WERI-Rb-1 (cell line): ENCODE measurements at regions not wholly inside any gene's neighbourhood (a gene's known extent, or its start where the extent isn't known, plus 50 kb on each side); places are given as distances from the start of the nearest gene placed in this dataset.

Experiments used
- DNase-seq: peaks from one replicate; pipeline ENCODE4 v3.0.0-alpha.2; 2020
- H3K27ac ChIP-seq: fragments of 250-450 bp; sonication (Bioruptor Pico); 2 replicates; pipeline ENCODE4 v1.5.1; 2020; ENCODE audit warnings: mild to moderate bottlenecking, moderate library complexity
- H3K27me3 ChIP-seq: fragments of 250-450 bp; sonication (Bioruptor Pico); 2 replicates; pipeline ENCODE4 v1.5.1; 2021; ENCODE audit warnings: mild to moderate bottlenecking, low read depth, moderate library complexity; ENCODE audit not compliant: insufficient read depth, severe bottlenecking
- H3K36me3 ChIP-seq: fragments of 250-450 bp; sonication (Bioruptor Pico); 2 replicates; pipeline ENCODE4 v1.5.1; 2020; ENCODE audit warnings: mild to moderate bottlenecking, moderate library complexity
- H3K4me3 ChIP-seq: 2 replicates; pipeline ENCODE4 v1.5.1; 2011; ENCODE audit warnings: low read depth, mild to moderate bottlenecking, control low read depth, low read length
- H3K9me3 ChIP-seq: fragments of 250-450 bp; sonication (Bioruptor Pico); 2 replicates; pipeline ENCODE4 v1.5.1; 2021; ENCODE audit warnings: mild to moderate bottlenecking, moderate library complexity; ENCODE audit not compliant: severe bottlenecking
- CTCF ChIP-seq: IDR thresholded peaks from 2 replicates; pipeline ENCODE4 v1.5.1; 2011; ENCODE audit warnings: low read depth, mild to moderate bottlenecking, control low read depth, inconsistent platforms, low read length

- H3K4me3 ChIP-seq, result no peak overlapping the region
- DNase-seq, result no peak
- no peaks in the 10 kb centered on the region for H3K27me3 ChIP-seq
- H3K36me3 ChIP-seq, result no peaks in the 10 kb centered on the region
- no peak overlapping the region for H3K27ac ChIP-seq
- TF ChIP-seq CTCF, result no peak
- no peaks in the 10 kb centered on the region for H3K9me3 ChIP-seq
These were observed 378.2 kb downstream of the FOXO1 start for GRCh38 chr13:40288259-40288658.

- DNase-seq, result no peak
- no peak overlapping the region for H3K4me3 ChIP-seq
- no peak for TF ChIP-seq CTCF
- no peaks in the 10 kb centered on the region for H3K27me3 ChIP-seq
- H3K27ac ChIP-seq, result no peak overlapping the region
- no peaks in the 10 kb centered on the region for H3K9me3 ChIP-seq
- H3K36me3 ChIP-seq, result no peaks in the 10 kb centered on the region
These were observed 375.7 kb downstream of the FOXO1 start for GRCh38 chr13:40290758-40291157.

- no peak overlapping the region for H3K27ac ChIP-seq
- no peak overlapping the region for H3K4me3 ChIP-seq
- TF ChIP-seq CTCF, result no peak
- DNase-seq, result no peak
- H3K36me3 ChIP-seq, result no peaks in the 10 kb centered on the region
- no peaks in the 10 kb centered on the region for H3K27me3 ChIP-seq
- H3K9me3 ChIP-seq, result no peaks in the 10 kb centered on the region
These were observed 374.3 kb downstream of the FOXO1 start for GRCh38 chr13:40292108-40292507.

GRCh38 chr13:40292536-40292935, 373.9 kb downstream of the FOXO1 start:
- H3K4me3 ChIP-seq, result no peak overlapping the region
- no peak for TF ChIP-seq CTCF
- H3K36me3 ChIP-seq, result no peaks in the 10 kb centered on the region
- H3K27ac ChIP-seq, result no peak overlapping the region
- DNase-seq, result no peak
- no peaks in the 10 kb centered on the region for H3K27me3 ChIP-seq
- no peaks in the 10 kb centered on the region for H3K9me3 ChIP-seq

- TF ChIP-seq CTCF, result no peak
- no peak for DNase-seq
These were observed 364.1 kb downstream of the FOXO1 start for GRCh38 chr13:40302351-40302750.

GRCh38 chr13:40304391-40304790, 362.1 kb downstream of the FOXO1 start:
- no peak overlapping the region for H3K27ac ChIP-seq
- no peak for DNase-seq
- H3K9me3 ChIP-seq, result no peaks in the 10 kb centered on the region
- no peak overlapping the region for H3K4me3 ChIP-seq
- no peaks in the 10 kb centered on the region for H3K36me3 ChIP-seq
- no peaks in the 10 kb centered on the region for H3K27me3 ChIP-seq
- no peak for TF ChIP-seq CTCF

More at GRCh38 chr13:40302351-40302750, 364.1 kb downstream of the FOXO1 start:
- no peak overlapping the region for H3K4me3 ChIP-seq
- no peak overlapping the region for H3K27ac ChIP-seq
- H3K36me3 ChIP-seq, result no peaks in the 10 kb centered on the region
- H3K27me3 ChIP-seq, result no peaks in the 10 kb centered on the region
- no peaks in the 10 kb centered on the region for H3K9me3 ChIP-seq
